ENCODE measurements at regions not wholly inside any gene's neighbourhood (a gene's known extent, or its start where the extent isn't known, plus 50 kb on each side); places are given as distances from the start of the nearest gene placed in this dataset.
"Not testable (repeated sequence)": the region's sequence is repeated elsewhere in the genome, so short reads cannot be mapped to it uniquely, and the experiment has no call there.

- ChIA-PET POLR2A (no interaction called here), CTCF (interaction anchor here (1.0 kb wide), 1 partner anchor 123 kb away, joined by 3 read pairs; no protein-coding TSS in a partner anchor)
- no peak for DNase-seq (ENCODE audit: low read depth)
- Histone ChIP-seq H3K27me3 (ENCODE audit: control insufficient read depth, insufficient read depth, low read length) (no peaks in the 10 kb centered on the region; the same call in 1 of the 2 replicates), H3K36me3 (ENCODE audit: control insufficient read depth, insufficient read depth, low read length) (no peaks in the 10 kb centered on the region), H3K4me3 (ENCODE audit: low read depth, low read length) (no peak overlapping the region)
- TF ChIP-seq CTCF (IDR thresholded peaks at IDR 0.05; ENCODE audit: insufficient read depth, low read depth, low read length) = no peak
These were observed 254.0 kb upstream of the COPS8 start for GRCh38 chr2:236831698-236832097.

- ChIA-PET CTCF (no interaction called here), POLR2A (no interaction called here)
- no peaks in the 10 kb centered on the region for H3K36me3 ChIP-seq (ENCODE audit: control insufficient read depth, insufficient read depth, low read length)
- no peak overlapping the region for H3K4me3 ChIP-seq (ENCODE audit: low read depth, low read length)
- H3K27me3 ChIP-seq (ENCODE audit: control insufficient read depth, insufficient read depth, low read length) = peaks cover 3% of the 10 kb centered on the region; the same call in 1 of the 2 replicates
- no peak for DNase-seq (ENCODE audit: low read depth)
- TF ChIP-seq CTCF (IDR thresholded peaks at IDR 0.05; ENCODE audit: insufficient read depth, low read depth, low read length) = no peak
These were observed 252.1 kb upstream of the COPS8 start for GRCh38 chr2:236833501-236834073.

GRCh38 chr2:236834284-236834683 lies 251.4 kb upstream of the COPS8 start:
- H3K4me3 ChIP-seq (ENCODE audit: low read depth, low read length) = no peak overlapping the region
- H3K27me3 ChIP-seq (ENCODE audit: control insufficient read depth, insufficient read depth, low read length) = peaks cover 3% of the 10 kb centered on the region; the same call in 1 of the 2 replicates
- H3K36me3 ChIP-seq (ENCODE audit: control insufficient read depth, insufficient read depth, low read length) = no peaks in the 10 kb centered on the region
- ChIA-PET POLR2A (no interaction called here), CTCF (no interaction called here)
- no peak for TF ChIP-seq CTCF (IDR thresholded peaks at IDR 0.05; ENCODE audit: insufficient read depth, low read depth, low read length)
- DNase-seq (ENCODE audit: low read depth) = no peak

GRCh38 chr2:236835307-236836024 lies 250.2 kb upstream of the COPS8 start:
- CTCF ChIA-PET = no interaction called here

GRCh38 chr2:236836028-236836427 lies 249.7 kb upstream of the COPS8 start:
- H3K36me3 ChIP-seq (ENCODE audit: control insufficient read depth, insufficient read depth, low read length); CTCF ChIA-PET; POLR2A ChIA-PET; H3K4me3 ChIP-seq (ENCODE audit: low read depth, low read length); H3K27me3 ChIP-seq (ENCODE audit: control insufficient read depth, insufficient read depth, low read length); DNase-seq (ENCODE audit: low read depth): not testable (repeated sequence)

More at GRCh38 chr2:236835307-236836024, 250.2 kb upstream of the COPS8 start:
- no peaks in the 10 kb centered on the region for H3K36me3 ChIP-seq (ENCODE audit: control insufficient read depth, insufficient read depth, low read length)
- no peak for TF ChIP-seq CTCF (IDR thresholded peaks at IDR 0.05; ENCODE audit: insufficient read depth, low read depth, low read length)
- POLR2A ChIA-PET = no interaction called here
- H3K4me3 ChIP-seq (ENCODE audit: low read depth, low read length) = no peak overlapping the region
- DNase-seq (ENCODE audit: low read depth) = no peak
- peaks cover 3% of the 10 kb centered on the region; the same call in 1 of the 2 replicates for H3K27me3 ChIP-seq (ENCODE audit: control insufficient read depth, insufficient read depth, low read length)
